ENCODE measurements at regions not wholly inside any gene's neighbourhood (a gene's known extent, or its start where the extent isn't known, plus 50 kb on each side); places are given as distances from the start of the nearest gene placed in this dataset.

DNA sequence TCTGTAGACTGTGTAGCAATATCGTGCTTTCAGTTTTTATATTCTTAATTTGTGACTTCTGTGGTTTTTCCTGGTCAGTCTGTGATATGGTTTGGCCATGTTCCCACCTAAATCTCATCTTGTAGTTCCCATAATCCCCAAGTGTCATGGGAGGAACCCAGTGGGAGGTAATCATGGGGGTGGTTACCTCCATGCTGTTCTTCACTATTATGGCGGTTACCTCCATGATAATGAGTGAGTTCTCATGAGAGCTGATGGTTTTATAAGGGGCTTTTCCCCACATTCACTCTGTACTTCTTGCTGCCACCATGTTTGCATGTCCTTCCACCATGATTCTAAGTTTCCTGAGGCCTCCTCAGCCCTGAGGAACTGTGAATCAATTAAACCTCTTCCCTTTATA lies 169.8 kb downstream of the LEPR start:
- Histone ChIP-seq H3K4me1 (ENCODE audit: insufficient read depth) (no peaks in the 10 kb centered on the region; the same call in 1 of the 2 replicates), H2AFZ (no peak overlapping the region), H3F3A (replicated peaks; ENCODE audit: low read depth) (no peaks in the 10 kb centered on the region), H3K36me3 (ENCODE audit: insufficient read depth) (no peaks in the 10 kb centered on the region), H3K9me2 (ENCODE audit: insufficient read depth) (no peaks in the 10 kb centered on the region), H3K27me3 (ENCODE audit: insufficient read depth) (no peaks in the 10 kb centered on the region), H3K4me2 (no peak overlapping the region), H3K4me3 (no peak overlapping the region), H4K20me1 (replicated peaks; ENCODE audit: insufficient read depth) (no peaks in the 10 kb centered on the region), H3K27ac (ENCODE audit: low read depth) (no peak overlapping the region), H3K79me2 (replicated peaks; ENCODE audit: insufficient read depth) (no peaks in the 10 kb centered on the region)
- ATAC-seq, result no peak
- Mint-ChIP-seq H3K27me3 (ENCODE audit: insufficient read depth, low read depth, poor library complexity) (no peaks in the 10 kb centered on the region), H3K36me3 (ENCODE audit: low read depth) (no peaks in the 10 kb centered on the region; the same call in 2 of the 3 replicates), H3K4me3 (no peak overlapping the region), H3K4me1 (0 out of 3 replicates have a peak, but pooled peaks cover 5% of the 10 kb centered on the region), H3K9me3 (no peaks in the 10 kb centered on the region), H3K27ac (no peak overlapping the region)
- DNase-seq (ENCODE audit: low spot score), result no peak
- TF ChIP-seq, protein P1, sequence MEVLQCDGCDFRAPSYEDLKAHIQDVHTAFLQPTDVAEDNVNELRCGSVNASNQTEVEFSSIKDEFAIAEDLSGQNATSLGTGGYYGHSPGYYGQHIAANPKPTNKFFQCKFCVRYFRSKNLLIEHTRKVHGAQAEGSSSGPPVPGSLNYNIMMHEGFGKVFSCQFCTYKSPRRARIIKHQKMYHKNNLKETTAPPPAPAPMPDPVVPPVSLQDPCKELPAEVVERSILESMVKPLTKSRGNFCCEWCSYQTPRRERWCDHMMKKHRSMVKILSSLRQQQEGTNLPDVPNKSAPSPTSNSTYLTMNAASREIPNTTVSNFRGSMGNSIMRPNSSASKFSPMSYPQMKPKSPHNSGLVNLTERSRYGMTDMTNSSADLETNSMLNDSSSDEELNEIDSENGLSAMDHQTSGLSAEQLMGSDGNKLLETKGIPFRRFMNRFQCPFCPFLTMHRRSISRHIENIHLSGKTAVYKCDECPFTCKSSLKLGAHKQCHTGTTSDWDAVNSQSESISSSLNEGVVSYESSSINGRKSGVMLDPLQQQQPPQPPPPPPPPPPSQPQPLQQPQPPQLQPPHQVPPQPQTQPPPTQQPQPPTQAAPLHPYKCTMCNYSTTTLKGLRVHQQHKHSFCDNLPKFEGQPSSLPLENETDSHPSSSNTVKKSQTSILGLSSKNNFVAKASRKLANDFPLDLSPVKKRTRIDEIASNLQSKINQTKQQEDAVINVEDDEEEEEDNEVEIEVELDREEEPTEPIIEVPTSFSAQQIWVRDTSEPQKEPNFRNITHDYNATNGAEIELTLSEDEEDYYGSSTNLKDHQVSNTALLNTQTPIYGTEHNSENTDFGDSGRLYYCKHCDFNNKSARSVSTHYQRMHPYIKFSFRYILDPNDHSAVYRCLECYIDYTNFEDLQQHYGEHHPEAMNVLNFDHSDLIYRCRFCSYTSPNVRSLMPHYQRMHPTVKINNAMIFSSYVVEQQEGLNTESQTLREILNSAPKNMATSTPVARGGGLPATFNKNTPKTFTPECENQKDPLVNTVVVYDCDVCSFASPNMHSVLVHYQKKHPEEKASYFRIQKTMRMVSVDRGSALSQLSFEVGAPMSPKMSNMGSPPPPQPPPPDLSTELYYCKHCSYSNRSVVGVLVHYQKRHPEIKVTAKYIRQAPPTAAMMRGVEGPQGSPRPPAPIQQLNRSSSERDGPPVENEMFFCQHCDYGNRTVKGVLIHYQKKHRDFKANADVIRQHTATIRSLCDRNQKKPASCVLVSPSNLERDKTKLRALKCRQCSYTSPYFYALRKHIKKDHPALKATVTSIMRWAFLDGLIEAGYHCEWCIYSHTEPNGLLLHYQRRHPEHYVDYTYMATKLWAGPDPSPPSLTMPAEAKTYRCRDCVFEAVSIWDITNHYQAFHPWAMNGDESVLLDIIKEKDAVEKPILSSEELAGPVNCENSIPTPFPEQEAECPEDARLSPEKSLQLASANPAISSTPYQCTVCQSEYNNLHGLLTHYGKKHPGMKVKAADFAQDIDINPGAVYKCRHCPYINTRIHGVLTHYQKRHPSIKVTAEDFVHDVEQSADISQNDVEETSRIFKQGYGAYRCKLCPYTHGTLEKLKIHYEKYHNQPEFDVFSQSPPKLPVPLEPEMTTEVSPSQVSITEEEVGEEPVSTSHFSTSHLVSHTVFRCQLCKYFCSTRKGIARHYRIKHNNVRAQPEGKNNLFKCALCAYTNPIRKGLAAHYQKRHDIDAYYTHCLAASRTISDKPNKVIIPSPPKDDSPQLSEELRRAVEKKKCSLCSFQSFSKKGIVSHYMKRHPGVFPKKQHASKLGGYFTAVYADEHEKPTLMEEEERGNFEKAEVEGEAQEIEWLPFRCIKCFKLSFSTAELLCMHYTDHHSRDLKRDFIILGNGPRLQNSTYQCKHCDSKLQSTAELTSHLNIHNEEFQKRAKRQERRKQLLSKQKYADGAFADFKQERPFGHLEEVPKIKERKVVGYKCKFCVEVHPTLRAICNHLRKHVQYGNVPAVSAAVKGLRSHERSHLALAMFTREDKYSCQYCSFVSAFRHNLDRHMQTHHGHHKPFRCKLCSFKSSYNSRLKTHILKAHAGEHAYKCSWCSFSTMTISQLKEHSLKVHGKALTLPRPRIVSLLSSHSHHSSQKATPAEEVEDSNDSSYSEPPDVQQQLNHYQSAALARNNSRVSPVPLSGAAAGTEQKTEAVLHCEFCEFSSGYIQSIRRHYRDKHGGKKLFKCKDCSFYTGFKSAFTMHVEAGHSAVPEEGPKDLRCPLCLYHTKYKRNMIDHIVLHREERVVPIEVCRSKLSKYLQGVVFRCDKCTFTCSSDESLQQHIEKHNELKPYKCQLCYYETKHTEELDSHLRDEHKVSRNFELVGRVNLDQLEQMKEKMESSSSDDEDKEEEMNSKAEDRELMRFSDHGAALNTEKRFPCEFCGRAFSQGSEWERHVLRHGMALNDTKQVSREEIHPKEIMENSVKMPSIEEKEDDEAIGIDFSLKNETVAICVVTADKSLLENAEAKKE (CRISPR knock-in tag; IDR thresholded peaks at IDR 0.05), result no peak
- TF ChIP-seq JUNB (IDR thresholded peaks at IDR 0.05; ENCODE audit: unreplicated experiment), result no peak
- no peak for TF ChIP-seq ZNF114 (CRISPR knock-in tag; IDR thresholded peaks at IDR 0.05)
- no peak for TF ChIP-seq NANOG (IDR thresholded peaks at IDR 0.05; ENCODE audit: borderline replicate concordance)

DNA sequence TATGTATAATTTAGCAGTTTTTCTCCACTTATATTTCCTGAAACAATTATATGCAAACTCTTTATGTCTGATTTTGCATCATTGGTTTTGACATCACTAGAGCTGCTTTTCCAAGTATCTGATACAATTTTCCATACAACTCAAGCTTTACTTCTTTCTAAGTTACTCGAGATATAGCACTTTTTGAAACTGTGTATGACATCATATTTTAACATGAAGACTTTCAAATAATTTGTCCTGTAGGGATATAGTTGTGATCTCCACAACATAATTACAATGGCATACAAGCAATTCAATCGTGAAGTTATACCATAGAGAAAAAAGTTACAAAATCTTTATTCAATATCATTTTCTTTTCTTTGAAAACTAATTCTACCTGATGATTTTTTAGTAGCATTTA lies 173.0 kb downstream of the LEPR start:
- H3K9me3 Mint-ChIP-seq, result no peaks in the 10 kb centered on the region
- no peaks in the 10 kb centered on the region; the same call in 1 of the 2 replicates for H3K4me1 ChIP-seq (ENCODE audit: insufficient read depth)
- no peak overlapping the region for H3K27ac ChIP-seq (ENCODE audit: low read depth)
- 0 out of 3 replicates have a peak, but pooled peaks cover 5% of the 10 kb centered on the region for H3K4me1 Mint-ChIP-seq
- no peak overlapping the region for H3K4me2 ChIP-seq
- no peak overlapping the region for H3K4me3 Mint-ChIP-seq
- no peaks in the 10 kb centered on the region for H3F3A ChIP-seq (replicated peaks; ENCODE audit: low read depth)
- H3K27me3 Mint-ChIP-seq (ENCODE audit: insufficient read depth, low read depth, poor library complexity), result no peaks in the 10 kb centered on the region
- no peaks in the 10 kb centered on the region for H3K9me2 ChIP-seq (ENCODE audit: insufficient read depth)
- H3K4me3 ChIP-seq, result no peak overlapping the region
- H3K36me3 ChIP-seq (ENCODE audit: insufficient read depth), result no peaks in the 10 kb centered on the region
- no peak overlapping the region for H3K27ac Mint-ChIP-seq
- ATAC-seq (no peak), DNase-seq (ENCODE audit: low spot score) (no peak)
- H4K20me1 ChIP-seq (replicated peaks; ENCODE audit: insufficient read depth), result no peaks in the 10 kb centered on the region
- no peaks in the 10 kb centered on the region; the same call in 2 of the 3 replicates for H3K36me3 Mint-ChIP-seq (ENCODE audit: low read depth)
- no peak overlapping the region for H2AFZ ChIP-seq
- no peak for TF ChIP-seq CREB1 (CRISPR knock-in tag; IDR thresholded peaks at IDR 0.05; ENCODE audit: low read depth)
- H3K79me2 ChIP-seq (replicated peaks; ENCODE audit: insufficient read depth), result no peaks in the 10 kb centered on the region
- H3K27me3 ChIP-seq (ENCODE audit: insufficient read depth), result no peaks in the 10 kb centered on the region
